Astrocyte (in vitro differentiated cells and primary cell): ENCODE measurements at regions not wholly inside any gene's neighbourhood (a gene's known extent, or its start where the extent isn't known, plus 50 kb on each side); places are given as distances from the start of the nearest gene placed in this dataset.

Source experiments
- EZH2 ChIP-seq: IDR thresholded peaks from 2 replicates; pipeline ENCODE4 v1.6.1; 2012; ENCODE audit warnings: mild to moderate bottlenecking, low read length, inconsistent platforms; ENCODE audit not compliant: insufficient read depth
- TF ChIP-seq, protein P1 (sequence below): IDR thresholded peaks from 2 replicates; pipeline ENCODE4 v1.5.1; 2011; ENCODE audit warnings: low read depth, mild to moderate bottlenecking, inconsistent platforms, low read length, moderate library complexity; ENCODE audit not compliant: insufficient read depth

GRCh38 chr5:10091701-10092100 lies 158.0 kb downstream of the ATPSCKMT start:
- TF ChIP-seq, protein P1, sequence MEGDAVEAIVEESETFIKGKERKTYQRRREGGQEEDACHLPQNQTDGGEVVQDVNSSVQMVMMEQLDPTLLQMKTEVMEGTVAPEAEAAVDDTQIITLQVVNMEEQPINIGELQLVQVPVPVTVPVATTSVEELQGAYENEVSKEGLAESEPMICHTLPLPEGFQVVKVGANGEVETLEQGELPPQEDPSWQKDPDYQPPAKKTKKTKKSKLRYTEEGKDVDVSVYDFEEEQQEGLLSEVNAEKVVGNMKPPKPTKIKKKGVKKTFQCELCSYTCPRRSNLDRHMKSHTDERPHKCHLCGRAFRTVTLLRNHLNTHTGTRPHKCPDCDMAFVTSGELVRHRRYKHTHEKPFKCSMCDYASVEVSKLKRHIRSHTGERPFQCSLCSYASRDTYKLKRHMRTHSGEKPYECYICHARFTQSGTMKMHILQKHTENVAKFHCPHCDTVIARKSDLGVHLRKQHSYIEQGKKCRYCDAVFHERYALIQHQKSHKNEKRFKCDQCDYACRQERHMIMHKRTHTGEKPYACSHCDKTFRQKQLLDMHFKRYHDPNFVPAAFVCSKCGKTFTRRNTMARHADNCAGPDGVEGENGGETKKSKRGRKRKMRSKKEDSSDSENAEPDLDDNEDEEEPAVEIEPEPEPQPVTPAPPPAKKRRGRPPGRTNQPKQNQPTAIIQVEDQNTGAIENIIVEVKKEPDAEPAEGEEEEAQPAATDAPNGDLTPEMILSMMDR: no peak
- no peak for TF ChIP-seq EZH2
